B cell (primary cell): ENCODE measurements at regions not wholly inside any gene's neighbourhood (a gene's known extent, or its start where the extent isn't known, plus 50 kb on each side); places are given as distances from the start of the nearest gene placed in this dataset.

Experiments used
- CTCF ChIP-seq: fragments of 200-600 bp; IDR thresholded peaks from one replicate; pipeline ENCODE4 v1.8.0; 2022; ENCODE audit warnings: antibody characterized with exemption, mild to moderate bottlenecking
- EZH2 ChIP-seq: IDR thresholded peaks from 2 replicates; pipeline ENCODE4 v1.6.1; 2012; ENCODE audit warnings: borderline replicate concordance, low read depth, mild to moderate bottlenecking, moderate library complexity, low read length; ENCODE audit not compliant: insufficient read depth, poor library complexity, severe bottlenecking

DNA sequence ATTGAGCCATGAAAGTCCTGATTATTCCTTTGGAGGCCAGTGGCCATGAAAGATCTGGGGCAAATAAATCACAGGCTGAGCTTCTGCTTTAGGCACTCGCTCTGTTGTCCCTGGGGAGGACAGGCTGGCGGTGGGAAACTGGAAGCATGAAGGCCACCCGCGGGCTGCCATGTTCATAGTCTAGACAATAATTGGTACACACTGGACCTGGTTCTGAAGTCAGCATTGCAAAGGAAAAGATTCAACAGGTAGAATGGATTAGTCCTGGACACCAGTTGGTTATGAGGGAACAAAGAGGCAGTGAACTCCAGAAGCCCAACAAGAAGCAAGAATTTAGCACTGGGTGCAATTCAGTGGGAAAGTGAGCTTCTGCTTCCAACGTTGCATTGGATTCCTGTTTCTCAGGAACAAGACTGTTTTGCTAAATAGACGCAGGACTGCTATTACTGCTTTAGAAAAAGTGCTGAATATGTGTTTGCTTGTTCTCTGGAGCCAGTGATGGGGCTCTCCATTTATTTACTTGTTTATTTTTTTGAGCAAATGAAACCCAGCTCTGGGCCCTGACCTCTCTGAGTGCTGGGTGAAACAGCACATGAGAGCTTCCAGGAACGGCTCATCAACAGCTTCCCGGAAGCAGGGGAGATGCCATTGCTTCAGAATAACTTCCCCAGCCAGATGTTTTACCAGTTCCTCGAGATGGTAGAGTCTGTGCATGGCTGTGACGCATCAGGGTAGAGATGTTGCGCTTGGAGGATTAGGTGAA is 336.4 kb downstream of the ZNF536 start:
- TF ChIP-seq CTCF (no peak), EZH2 (no peak)
